ENCODE measurements at regions not wholly inside any gene's neighbourhood (a gene's known extent, or its start where the extent isn't known, plus 50 kb on each side); places are given as distances from the start of the nearest gene placed in this dataset.

DNA sequence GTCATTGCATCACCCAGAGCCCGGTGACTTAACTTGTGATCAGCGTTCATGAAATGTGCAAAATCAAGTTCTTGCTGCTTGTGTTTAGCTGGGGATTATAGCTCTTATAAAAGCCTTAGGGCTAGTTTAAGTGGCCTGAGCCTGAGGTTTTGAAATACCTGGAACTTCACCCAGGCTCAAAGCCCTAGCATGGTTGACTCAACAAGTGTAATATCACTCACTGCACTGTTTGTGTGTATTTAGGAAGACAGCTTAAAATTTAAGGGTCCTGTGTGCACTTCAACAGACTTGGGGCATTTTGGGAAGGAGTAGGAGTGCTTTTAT lies 489.5 kb downstream of the GATA3 start:
- TF ChIP-seq, protein P1, sequence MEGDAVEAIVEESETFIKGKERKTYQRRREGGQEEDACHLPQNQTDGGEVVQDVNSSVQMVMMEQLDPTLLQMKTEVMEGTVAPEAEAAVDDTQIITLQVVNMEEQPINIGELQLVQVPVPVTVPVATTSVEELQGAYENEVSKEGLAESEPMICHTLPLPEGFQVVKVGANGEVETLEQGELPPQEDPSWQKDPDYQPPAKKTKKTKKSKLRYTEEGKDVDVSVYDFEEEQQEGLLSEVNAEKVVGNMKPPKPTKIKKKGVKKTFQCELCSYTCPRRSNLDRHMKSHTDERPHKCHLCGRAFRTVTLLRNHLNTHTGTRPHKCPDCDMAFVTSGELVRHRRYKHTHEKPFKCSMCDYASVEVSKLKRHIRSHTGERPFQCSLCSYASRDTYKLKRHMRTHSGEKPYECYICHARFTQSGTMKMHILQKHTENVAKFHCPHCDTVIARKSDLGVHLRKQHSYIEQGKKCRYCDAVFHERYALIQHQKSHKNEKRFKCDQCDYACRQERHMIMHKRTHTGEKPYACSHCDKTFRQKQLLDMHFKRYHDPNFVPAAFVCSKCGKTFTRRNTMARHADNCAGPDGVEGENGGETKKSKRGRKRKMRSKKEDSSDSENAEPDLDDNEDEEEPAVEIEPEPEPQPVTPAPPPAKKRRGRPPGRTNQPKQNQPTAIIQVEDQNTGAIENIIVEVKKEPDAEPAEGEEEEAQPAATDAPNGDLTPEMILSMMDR (IDR thresholded peaks at IDR 0.05; ENCODE audit: poor library complexity): no peak
- no peak for TF ChIP-seq EZH2 (IDR thresholded peaks at IDR 0.05; ENCODE audit: borderline replicate concordance)
- no peak for TF ChIP-seq EZH2phosphoT487 (IDR thresholded peaks at IDR 0.05; ENCODE audit: low read depth, severe bottlenecking, unreplicated experiment)
